ENCODE measurements at regions not wholly inside any gene's neighbourhood (a gene's known extent, or its start where the extent isn't known, plus 50 kb on each side); places are given as distances from the start of the nearest gene placed in this dataset.

DNA sequence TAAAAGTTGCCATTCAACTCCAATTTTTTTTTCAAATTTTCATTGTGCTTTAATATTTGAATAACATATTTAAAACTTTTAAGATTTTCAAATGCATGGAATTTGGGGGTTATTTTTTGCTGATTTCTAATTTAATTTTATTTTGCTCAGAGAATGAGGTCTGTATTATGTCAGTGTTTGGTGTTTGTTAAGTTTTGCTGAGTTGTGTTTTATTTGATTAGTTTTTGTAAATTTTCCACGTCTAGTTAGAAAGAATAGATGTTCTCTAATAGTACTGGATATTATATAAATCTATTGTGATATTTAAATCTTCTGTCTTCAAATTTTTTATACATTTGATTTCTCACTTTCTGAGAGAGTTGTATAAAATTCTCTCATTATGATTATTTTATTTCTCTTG, 145.9 kb downstream of the MACIR start:
- POLR2A ChIA-PET: no interaction called here
- DNase-seq (ENCODE audit: extremely low spot score): no peak
- CTCF ChIA-PET: no interaction called here
- no peak for TF ChIP-seq L3MBTL2 (conservative IDR thresholded peaks at IDR 0.05)
- TF ChIP-seq ZNF384 (IDR thresholded peaks at IDR 0.05): no peak
- TF ChIP-seq BHLHE40 (IDR thresholded peaks at IDR 0.05; ENCODE audit: borderline replicate concordance): no peak
- TF ChIP-seq ELF4 (IDR thresholded peaks at IDR 0.05): no peak
- TF ChIP-seq TARDBP (IDR thresholded peaks at IDR 0.05): no peak
- TF ChIP-seq FOXK2 (IDR thresholded peaks at IDR 0.05): no peak
- no peak for TF ChIP-seq ARNT (IDR thresholded peaks at IDR 0.05)
- no peak for TF ChIP-seq FOXM1 (IDR thresholded peaks at IDR 0.05; ENCODE audit: borderline replicate concordance)
- no peak for TF ChIP-seq FOXA1 (IDR thresholded peaks at IDR 0.05)
- TF ChIP-seq LEF1 (IDR thresholded peaks at IDR 0.05; ENCODE audit: borderline replicate concordance): no peak
- TF ChIP-seq CTBP1 (IDR thresholded peaks at IDR 0.05; ENCODE audit: borderline replicate concordance): no peak
- TF ChIP-seq, protein P1, sequence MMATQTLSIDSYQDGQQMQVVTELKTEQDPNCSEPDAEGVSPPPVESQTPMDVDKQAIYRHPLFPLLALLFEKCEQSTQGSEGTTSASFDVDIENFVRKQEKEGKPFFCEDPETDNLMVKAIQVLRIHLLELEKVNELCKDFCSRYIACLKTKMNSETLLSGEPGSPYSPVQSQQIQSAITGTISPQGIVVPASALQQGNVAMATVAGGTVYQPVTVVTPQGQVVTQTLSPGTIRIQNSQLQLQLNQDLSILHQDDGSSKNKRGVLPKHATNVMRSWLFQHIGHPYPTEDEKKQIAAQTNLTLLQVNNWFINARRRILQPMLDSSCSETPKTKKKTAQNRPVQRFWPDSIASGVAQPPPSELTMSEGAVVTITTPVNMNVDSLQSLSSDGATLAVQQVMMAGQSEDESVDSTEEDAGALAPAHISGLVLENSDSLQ (IDR thresholded peaks at IDR 0.05): no peak
- no peak for TF ChIP-seq SUZ12 (IDR thresholded peaks at IDR 0.05)
- TF ChIP-seq SP1 (IDR thresholded peaks at IDR 0.05): no peak

DNA sequence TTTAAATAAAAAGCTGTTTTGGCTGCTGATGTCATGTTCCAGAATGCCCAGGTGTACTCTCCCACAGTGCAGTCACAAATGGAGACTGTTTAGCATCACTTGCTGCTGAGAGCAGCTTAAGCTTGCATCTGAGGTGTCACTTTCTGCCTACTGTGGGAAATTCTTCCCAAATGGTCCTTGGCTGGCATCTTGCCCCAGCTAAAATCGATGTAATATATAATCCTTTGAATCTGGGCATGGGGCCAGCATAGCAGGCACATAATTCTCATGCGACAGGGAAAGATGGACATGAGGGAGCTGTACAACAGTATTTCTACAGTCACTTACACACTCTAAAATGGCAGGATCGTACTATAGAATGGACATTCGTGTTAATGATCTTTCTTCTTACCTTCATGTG, 144.3 kb downstream of the MACIR start:
- ChIA-PET CTCF (interaction anchor here (0.6 kb wide), 1 partner anchor 171 kb away, joined by 3 read pairs; no protein-coding TSS in a partner anchor), POLR2A (no interaction called here)
- no peak for TF ChIP-seq ZNF384 (IDR thresholded peaks at IDR 0.05)
- TF ChIP-seq, protein P1 (IDR thresholded peaks at IDR 0.05): no peak
- TF ChIP-seq FOXA1 (IDR thresholded peaks at IDR 0.05): no peak
- no peak for TF ChIP-seq LEF1 (IDR thresholded peaks at IDR 0.05; ENCODE audit: borderline replicate concordance)
- TF ChIP-seq BHLHE40 (IDR thresholded peaks at IDR 0.05; ENCODE audit: borderline replicate concordance): no peak
- no peak for TF ChIP-seq SUZ12 (IDR thresholded peaks at IDR 0.05)
- no peak for TF ChIP-seq TARDBP (IDR thresholded peaks at IDR 0.05)
- no peak for TF ChIP-seq L3MBTL2 (conservative IDR thresholded peaks at IDR 0.05)
- no peak for TF ChIP-seq HDGF (IDR thresholded peaks at IDR 0.05; ENCODE audit: borderline replicate concordance)
- DNase-seq (ENCODE audit: extremely low spot score): no peak

DNA sequence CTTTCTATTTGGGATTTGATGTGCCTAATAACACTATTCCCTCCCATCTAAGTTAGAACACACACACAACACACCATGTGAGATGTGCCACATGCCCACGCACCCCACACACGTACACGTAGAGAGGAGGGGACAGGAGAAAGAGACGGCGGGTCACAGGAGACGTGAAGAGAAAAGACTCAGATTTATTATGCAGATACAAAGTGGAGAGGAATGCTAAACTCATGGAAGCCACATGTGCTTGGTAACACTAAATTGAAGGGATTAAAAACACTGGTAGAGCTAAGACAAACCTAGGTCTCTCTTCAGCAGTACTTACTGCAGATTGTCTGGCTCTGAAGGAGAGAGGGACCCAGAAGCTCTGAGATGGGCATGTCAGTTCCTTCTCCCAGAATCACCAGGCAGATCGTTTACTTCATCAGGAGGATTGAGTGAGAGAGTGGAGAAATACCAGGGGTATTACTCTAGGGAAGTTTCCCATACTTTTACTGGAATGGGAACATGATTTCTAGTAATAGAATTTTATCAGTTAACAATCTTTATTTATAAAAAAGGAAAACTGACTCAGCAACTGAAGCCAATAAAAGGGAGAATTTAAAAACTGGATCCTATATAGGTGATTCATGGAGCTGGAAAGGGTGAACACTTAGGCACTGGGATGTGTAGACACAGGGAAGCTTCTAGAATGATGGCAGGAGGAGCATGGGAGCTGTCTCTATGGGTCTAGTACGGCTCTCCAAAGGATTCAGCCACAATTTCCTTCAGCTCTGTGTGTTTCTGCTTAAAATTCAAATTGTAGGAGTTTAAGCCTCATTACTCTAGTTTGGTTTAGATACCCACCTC, 139.4 kb downstream of the MACIR start:
- no peak for DNase-seq (ENCODE audit: extremely low spot score)
- POLR2A ChIA-PET: no interaction called here
- no peak for TF ChIP-seq ARNT (IDR thresholded peaks at IDR 0.05)
- TF ChIP-seq ZNF384 (IDR thresholded peaks at IDR 0.05): no peak
- TF ChIP-seq BHLHE40 (IDR thresholded peaks at IDR 0.05; ENCODE audit: borderline replicate concordance): no peak
- TF ChIP-seq TARDBP (IDR thresholded peaks at IDR 0.05): no peak
- TF ChIP-seq, protein P1 (IDR thresholded peaks at IDR 0.05): no peak
- no peak for TF ChIP-seq L3MBTL2 (conservative IDR thresholded peaks at IDR 0.05)
- TF ChIP-seq ELF4 (IDR thresholded peaks at IDR 0.05): no peak
- no peak for TF ChIP-seq NFRKB (IDR thresholded peaks at IDR 0.05)
- TF ChIP-seq LEF1 (IDR thresholded peaks at IDR 0.05; ENCODE audit: borderline replicate concordance): no peak
- no peak for TF ChIP-seq FOXM1 (IDR thresholded peaks at IDR 0.05; ENCODE audit: borderline replicate concordance)
- no peak for TF ChIP-seq SP1 (IDR thresholded peaks at IDR 0.05)
- TF ChIP-seq FOXK2 (IDR thresholded peaks at IDR 0.05): no peak
- TF ChIP-seq CTBP1 (IDR thresholded peaks at IDR 0.05; ENCODE audit: borderline replicate concordance): no peak
- TF ChIP-seq SUZ12 (IDR thresholded peaks at IDR 0.05): no peak
- TF ChIP-seq FOXA1 (IDR thresholded peaks at IDR 0.05): no peak
- TF ChIP-seq HDGF (IDR thresholded peaks at IDR 0.05; ENCODE audit: borderline replicate concordance): no peak
- CTCF ChIA-PET: no interaction called here

DNA sequence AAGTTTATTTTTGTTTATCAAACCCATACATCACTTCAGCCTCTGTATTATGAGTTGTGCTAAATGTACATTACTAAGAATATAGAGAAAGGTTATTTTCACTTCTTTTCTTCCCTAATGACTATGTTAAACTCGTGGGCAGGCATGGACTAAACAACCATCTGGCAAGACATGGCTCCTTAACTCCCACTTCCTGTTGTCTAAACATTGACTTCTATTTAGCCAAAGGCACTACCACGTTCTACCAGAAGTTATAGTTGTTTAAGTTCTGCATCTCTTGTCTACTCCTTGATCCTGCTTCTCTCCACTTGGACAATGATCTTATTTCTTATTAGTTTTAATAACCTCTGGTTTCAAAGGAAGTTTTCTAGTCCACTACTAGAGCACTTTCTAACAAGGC, 136.1 kb downstream of the MACIR start:
- POLR2A ChIA-PET: no interaction called here
- CTCF ChIA-PET: no interaction called here
- no peak for TF ChIP-seq FOXK2 (IDR thresholded peaks at IDR 0.05)
- TF ChIP-seq, protein P1 (IDR thresholded peaks at IDR 0.05): no peak
- TF ChIP-seq SUZ12 (IDR thresholded peaks at IDR 0.05): no peak
- no peak for TF ChIP-seq LEF1 (IDR thresholded peaks at IDR 0.05; ENCODE audit: borderline replicate concordance)
- TF ChIP-seq TARDBP (IDR thresholded peaks at IDR 0.05): no peak
- TF ChIP-seq L3MBTL2 (conservative IDR thresholded peaks at IDR 0.05): no peak
- TF ChIP-seq BHLHE40 (IDR thresholded peaks at IDR 0.05; ENCODE audit: borderline replicate concordance): no peak
- no peak for TF ChIP-seq FOXM1 (IDR thresholded peaks at IDR 0.05; ENCODE audit: borderline replicate concordance)
- no peak for TF ChIP-seq SP1 (IDR thresholded peaks at IDR 0.05)
- TF ChIP-seq ARNT (IDR thresholded peaks at IDR 0.05): no peak
- no peak for TF ChIP-seq ELF4 (IDR thresholded peaks at IDR 0.05)
- no peak for TF ChIP-seq NFRKB (IDR thresholded peaks at IDR 0.05)
- no peak for TF ChIP-seq HDGF (IDR thresholded peaks at IDR 0.05; ENCODE audit: borderline replicate concordance)

DNA sequence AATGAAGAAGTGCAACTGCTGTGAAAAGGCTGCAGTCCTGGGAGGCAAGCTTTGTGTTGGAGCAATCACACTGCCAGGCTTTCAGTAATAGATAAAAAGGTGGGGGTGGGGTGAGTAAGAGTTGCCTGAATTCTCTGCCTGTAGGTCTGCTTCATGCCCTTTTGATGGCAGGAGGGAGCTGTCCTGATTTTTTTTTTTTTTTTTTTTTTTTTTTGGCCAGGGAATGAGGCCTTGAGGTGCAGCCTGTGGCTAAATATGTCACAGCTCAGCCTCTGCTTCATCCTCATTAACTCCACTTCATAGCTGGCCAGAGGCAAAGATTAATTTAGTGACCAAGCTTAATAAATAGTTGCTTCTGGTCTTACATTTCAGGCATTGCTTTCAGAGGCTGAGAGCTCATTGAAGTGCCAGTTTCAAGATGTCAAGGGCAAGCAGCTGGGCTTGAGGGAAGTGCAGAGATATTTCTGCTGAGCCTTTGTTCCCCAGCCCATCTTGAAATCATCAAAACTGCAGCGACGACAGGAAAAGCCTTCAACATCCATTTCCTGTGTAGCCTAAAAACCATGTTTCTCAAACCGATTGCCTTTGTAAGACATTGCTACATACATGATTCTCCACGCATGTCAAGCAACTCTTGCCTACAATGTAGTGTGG, 134.7 kb downstream of the MACIR start:
- ChIA-PET CTCF (interaction anchor here (0.6 to 0.8 kb wide), 2 partner anchors 38 to 66 kb away, joined by 3 read pairs; no protein-coding TSS in a partner anchor), POLR2A (no interaction called here)
- no peak for DNase-seq (ENCODE audit: extremely low spot score)
- no peak for TF ChIP-seq L3MBTL2 (conservative IDR thresholded peaks at IDR 0.05)
- no peak for TF ChIP-seq TARDBP (IDR thresholded peaks at IDR 0.05)
- TF ChIP-seq NFRKB (IDR thresholded peaks at IDR 0.05): no peak

More for the DNA sequence above, 136.1 kb downstream of the MACIR start:
- no peak for DNase-seq (ENCODE audit: extremely low spot score)
